ENCODE measurements at regions not wholly inside any gene's neighbourhood (a gene's known extent, or its start where the extent isn't known, plus 50 kb on each side); places are given as distances from the start of the nearest gene placed in this dataset.
"Not testable (repeated sequence)": the region's sequence is repeated elsewhere in the genome, so short reads cannot be mapped to it uniquely, and the experiment has no call there.

DNA sequence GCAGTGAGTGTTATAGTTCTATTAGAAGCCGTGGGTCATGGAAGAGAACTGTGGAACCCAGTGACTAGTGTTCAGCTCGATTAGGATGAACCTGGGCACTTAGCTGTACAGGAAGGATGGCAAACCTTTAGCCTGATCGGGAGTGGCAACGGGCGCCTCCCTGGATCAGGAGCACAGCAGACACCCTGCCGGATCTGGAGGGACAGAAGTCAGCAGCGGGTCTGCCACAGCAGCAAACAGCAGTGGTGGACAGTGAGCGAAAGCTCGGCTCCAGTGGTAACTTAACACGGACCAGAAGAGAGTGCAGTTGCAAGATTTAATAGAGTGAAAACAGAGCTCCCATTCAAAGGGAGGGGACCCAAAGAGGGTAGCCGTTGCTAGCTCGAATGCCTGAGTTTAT, 697.6 kb upstream of the SLITRK1 start:
- DNase-seq, result not testable (repeated sequence)

DNA sequence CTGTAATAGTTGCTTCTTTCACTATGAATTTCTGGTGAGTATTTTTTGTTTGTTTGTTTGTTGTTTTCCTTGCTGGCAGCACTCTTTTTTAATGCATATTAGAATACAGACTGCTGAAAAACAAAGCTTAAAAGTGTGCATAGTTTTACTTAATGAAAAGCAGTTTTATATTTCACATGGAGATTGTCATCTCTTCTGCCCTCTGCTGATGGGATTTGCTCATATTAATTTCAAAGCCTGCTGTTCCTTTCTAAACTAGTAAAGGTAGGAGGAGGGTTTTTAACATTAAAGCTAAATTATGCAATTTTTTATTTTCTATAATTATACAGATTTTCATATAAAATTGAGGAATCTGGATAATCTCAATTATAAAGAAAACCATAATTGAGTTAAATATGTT, 692.6 kb upstream of the SLITRK1 start:
- DNase-seq, result peak; percentile 7
- in situ Hi-C loops (cut with HindIII; ENCODE audit: low pct_ligation_motif_present, low pct_unique_long_range_greater_than_20kb, low sequenced_read_pairs), result no loop called here

More for the DNA sequence above, 697.6 kb upstream of the SLITRK1 start:
- in situ Hi-C loops (cut with HindIII; ENCODE audit: low pct_ligation_motif_present, low pct_unique_long_range_greater_than_20kb, low sequenced_read_pairs), result not testable (repeated sequence)

DNA sequence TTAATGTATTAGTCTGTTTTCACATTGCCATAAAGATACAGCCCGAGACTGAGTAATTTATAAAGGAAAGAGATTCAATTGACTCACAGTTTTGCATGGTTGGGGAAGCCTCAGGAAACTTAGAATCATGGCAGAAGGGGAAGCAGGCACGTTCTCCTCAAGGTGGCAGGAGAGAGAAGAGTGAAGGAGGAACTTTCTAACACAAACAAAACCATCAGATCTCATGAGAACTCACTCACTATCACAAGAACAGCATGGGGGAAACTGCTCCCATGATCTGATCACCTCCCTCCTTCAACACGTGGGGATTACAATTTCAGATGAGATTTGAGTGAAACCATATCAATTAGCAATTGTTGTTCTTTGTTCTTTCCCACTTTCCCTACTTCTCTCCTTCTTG, 689.0 kb upstream of the SLITRK1 start:
- in situ Hi-C loops (cut with HindIII; ENCODE audit: low pct_ligation_motif_present, low pct_unique_long_range_greater_than_20kb, low sequenced_read_pairs), result no loop called here
- peak; percentile 15 for DNase-seq

GRCh38 chr13:84570831-84571230, 688.6 kb upstream of the SLITRK1 start:
- in situ Hi-C loops (cut with HindIII; ENCODE audit: low pct_ligation_motif_present, low pct_unique_long_range_greater_than_20kb, low sequenced_read_pairs), result no loop called here
- no peak for DNase-seq

GRCh38 chr13:84569366-84569765, 687.1 kb upstream of the SLITRK1 start:
- no peak for DNase-seq
- in situ Hi-C loops (cut with HindIII; ENCODE audit: low pct_ligation_motif_present, low pct_unique_long_range_greater_than_20kb, low sequenced_read_pairs), result no loop called here

DNA sequence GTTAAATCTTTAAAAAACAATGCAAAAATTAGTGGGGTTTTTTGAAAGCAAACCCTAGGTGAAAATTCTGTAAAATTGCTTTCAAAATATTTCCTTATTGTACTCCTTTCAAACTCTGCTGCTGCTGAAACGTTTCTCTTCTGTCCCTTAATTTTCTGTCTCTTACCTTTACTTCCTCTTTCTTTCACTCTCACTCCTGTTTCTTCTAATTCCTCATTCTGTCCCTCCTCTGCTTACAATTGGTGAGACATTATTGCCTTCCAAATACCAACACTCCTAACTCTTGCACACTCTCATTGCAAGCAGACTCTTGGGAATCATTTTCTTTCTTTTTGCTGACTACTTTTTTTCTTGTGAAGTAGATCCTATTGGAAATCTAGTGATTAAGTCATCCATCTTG, 685.6 kb upstream of the SLITRK1 start:
- DNase-seq, result no peak

DNA sequence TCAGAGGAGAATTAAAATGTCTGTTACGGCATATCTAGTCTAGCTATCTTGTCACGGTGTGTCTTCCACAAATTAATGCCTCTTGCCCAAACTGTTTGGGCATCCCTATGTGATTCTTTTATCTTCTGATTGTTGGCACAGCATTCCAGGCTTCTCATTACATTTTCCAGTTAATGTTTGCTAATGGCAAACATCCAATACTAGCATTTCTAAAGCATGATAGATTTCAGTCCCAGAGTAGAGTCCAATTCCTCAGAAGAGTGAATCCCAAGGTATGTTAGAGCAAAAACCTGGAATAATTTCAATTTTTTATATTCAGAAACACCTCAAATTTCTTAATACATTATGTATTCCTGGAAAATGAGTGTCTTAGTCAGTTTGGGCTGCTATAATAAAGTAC, 684.5 kb upstream of the SLITRK1 start:
- in situ Hi-C loops (cut with HindIII; ENCODE audit: low pct_ligation_motif_present, low pct_unique_long_range_greater_than_20kb, low sequenced_read_pairs), result no loop called here
- DNase-seq, result no peak

More for the DNA sequence above, 685.6 kb upstream of the SLITRK1 start:
- in situ Hi-C loops (cut with HindIII; ENCODE audit: low pct_ligation_motif_present, low pct_unique_long_range_greater_than_20kb, low sequenced_read_pairs), result no loop called here

DNA sequence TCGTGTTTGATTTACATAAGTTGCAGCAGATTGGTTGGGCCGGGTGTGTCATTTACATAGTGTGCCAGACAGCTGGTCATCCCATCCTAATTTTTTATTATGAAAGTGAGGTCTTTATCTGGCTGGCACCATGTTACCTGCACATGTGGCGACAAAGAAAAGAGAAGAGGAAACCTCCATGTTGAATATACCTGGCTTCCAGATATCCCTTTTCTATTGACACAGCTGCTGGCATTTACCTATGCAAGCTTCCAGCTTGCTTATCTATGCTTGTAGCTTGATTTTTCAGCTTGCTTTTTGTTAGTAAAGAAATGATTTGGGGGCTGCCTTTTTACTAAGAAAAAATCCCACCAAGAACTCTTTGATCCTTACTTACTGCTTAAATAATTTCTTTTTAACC, 681.3 kb upstream of the SLITRK1 start:
- no peak for DNase-seq
- in situ Hi-C loops (cut with HindIII; ENCODE audit: low pct_ligation_motif_present, low pct_unique_long_range_greater_than_20kb, low sequenced_read_pairs), result no loop called here

DNA sequence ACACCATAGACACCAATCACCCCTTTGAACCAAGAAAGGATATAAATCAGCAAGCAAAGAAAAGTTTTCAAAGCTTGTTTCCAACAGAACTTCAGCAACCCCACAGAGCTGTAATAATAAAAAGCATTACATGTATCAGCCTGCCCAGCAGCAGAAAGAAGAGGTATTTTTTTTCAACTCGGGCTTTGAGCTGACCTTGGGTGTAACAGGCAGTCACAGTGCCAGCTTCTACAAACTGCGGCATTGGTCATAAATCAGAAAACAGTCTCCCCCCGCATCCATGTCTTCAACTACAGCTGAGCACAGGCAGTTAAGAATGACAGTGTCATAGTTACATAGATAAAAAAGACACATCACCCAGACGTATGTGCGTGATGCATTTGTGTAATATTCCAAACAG, 671.0 kb upstream of the SLITRK1 start:
- in situ Hi-C loops (cut with HindIII; ENCODE audit: low pct_ligation_motif_present, low pct_unique_long_range_greater_than_20kb, low sequenced_read_pairs), result no loop called here
- no peak for DNase-seq

GRCh38 chr13:84543962-84544361, 661.7 kb upstream of the SLITRK1 start:
- in situ Hi-C loops (cut with HindIII; ENCODE audit: low pct_ligation_motif_present, low pct_unique_long_range_greater_than_20kb, low sequenced_read_pairs), result no loop called here
- no peak for DNase-seq

DNA sequence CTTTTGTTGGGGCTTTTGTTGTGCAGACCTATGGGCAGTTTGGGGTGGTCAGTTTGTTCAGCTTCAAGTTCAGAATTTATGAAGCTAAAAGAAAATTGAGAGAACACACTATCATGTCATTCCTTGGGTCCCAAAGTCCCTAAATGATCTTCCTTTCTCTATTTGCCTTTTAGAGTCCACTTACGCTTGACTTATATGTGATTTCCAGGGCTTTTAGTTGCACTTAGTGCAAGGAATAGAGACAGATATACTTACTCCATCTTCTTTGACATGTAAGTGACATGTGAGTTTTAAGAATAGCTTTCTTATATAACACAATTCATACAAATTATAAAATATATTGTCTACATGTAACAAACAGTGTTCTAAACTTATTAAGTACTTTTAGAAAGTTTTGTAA, 660.1 kb upstream of the SLITRK1 start:
- no peak for DNase-seq
- in situ Hi-C loops (cut with HindIII; ENCODE audit: low pct_ligation_motif_present, low pct_unique_long_range_greater_than_20kb, low sequenced_read_pairs), result no loop called here

GRCh38 chr13:84536906-84537305, 654.6 kb upstream of the SLITRK1 start:
- in situ Hi-C loops (cut with HindIII; ENCODE audit: low pct_ligation_motif_present, low pct_unique_long_range_greater_than_20kb, low sequenced_read_pairs), result no loop called here

DNA sequence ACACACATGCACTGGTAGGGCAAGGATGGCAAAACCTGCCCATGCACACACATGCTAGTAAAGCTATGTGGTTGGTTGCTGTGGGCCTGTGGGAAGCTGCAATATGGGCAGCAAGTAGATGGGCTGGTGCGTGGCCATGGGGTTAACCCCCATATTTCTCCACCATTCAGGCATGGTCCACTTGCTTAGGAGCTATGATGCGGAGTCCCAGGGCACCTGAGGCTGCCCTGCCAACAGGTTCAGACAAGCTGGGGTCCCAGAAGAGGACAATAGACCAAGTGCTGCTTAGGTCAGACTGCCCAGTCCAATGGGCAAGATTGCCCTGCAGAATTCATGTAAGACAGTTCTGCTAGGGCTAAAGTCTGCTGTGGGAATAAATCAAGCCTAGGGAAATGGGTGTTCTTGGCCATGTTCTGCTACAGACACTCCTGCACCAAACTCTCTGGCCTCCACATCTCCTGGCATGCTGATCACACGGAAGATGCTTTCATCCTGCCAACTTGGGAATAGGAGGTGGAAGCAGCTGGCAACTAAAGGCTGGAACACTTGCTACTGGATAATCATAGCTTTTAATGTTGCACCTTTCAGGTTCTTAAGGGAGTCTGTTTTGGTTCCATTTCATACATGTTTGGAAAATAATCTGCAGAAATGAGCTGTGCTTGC, 646.3 kb upstream of the SLITRK1 start:
- no peak for DNase-seq

More at GRCh38 chr13:84536906-84537305, 654.6 kb upstream of the SLITRK1 start:
- no peak for DNase-seq

GRCh38 chr13:84525865-84526264, 643.6 kb upstream of the SLITRK1 start:
- in situ Hi-C loops (cut with HindIII; ENCODE audit: low pct_ligation_motif_present, low pct_unique_long_range_greater_than_20kb, low sequenced_read_pairs), result no loop called here
- DNase-seq, result no peak

More for the DNA sequence above, 646.3 kb upstream of the SLITRK1 start:
- in situ Hi-C loops (cut with HindIII; ENCODE audit: low pct_ligation_motif_present, low pct_unique_long_range_greater_than_20kb, low sequenced_read_pairs), result no loop called here

GRCh38 chr13:84524586-84524985, 642.3 kb upstream of the SLITRK1 start:
- in situ Hi-C loops (cut with HindIII; ENCODE audit: low pct_ligation_motif_present, low pct_unique_long_range_greater_than_20kb, low sequenced_read_pairs), result no loop called here
- DNase-seq, result no peak

GRCh38 chr13:84500016-84500415, 617.7 kb upstream of the SLITRK1 start:
- in situ Hi-C loops (cut with HindIII; ENCODE audit: low pct_ligation_motif_present, low pct_unique_long_range_greater_than_20kb, low sequenced_read_pairs), result no loop called here
- DNase-seq, result no peak

DNA sequence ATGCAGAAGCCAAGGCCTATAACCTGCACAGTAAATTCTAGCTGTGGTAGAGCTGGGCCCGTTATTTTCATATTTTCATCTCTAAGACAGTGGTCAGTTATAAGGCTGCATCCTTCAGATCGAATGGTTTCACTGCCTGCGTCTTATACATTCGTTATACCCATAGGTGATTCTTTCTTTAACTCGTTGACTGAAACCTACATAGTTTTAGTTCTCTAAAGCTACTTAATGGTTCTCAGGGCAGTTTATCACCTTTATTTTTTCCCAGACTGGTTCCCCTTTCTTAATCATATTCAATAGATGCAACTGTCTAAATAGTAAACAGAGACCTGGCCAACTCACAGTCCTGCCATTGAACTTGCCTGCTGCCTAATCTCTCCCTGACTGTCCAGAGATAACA, 615.3 kb upstream of the SLITRK1 start:
- no peak for DNase-seq
- in situ Hi-C loops (cut with HindIII; ENCODE audit: low pct_ligation_motif_present, low pct_unique_long_range_greater_than_20kb, low sequenced_read_pairs), result no loop called here

- in situ Hi-C loops (cut with HindIII; ENCODE audit: low pct_ligation_motif_present, low pct_unique_long_range_greater_than_20kb, low sequenced_read_pairs), result no loop called here
Measured at GRCh38 chr13:84491952-84492351, 609.7 kb upstream of the SLITRK1 start.

DNA sequence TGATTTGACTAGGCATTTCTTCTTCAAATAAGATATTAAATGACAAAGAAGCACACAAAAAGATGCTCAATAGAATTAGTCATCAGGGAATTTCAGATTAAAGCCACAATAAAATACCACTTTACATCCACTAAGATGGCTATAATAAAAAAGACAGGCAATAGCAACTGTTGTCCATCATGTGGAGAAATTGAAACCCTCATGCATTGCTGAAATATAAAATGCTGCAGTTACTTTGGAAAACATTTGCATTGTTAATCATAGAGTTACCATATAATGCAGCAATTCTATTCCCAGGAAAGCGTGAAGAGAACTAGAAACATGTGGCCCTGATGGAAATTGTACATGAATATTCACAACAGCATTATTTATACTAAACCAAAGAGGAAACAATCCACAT, 605.5 kb upstream of the SLITRK1 start:
- DNase-seq, result no peak
- in situ Hi-C loops (cut with HindIII; ENCODE audit: low pct_ligation_motif_present, low pct_unique_long_range_greater_than_20kb, low sequenced_read_pairs), result no loop called here

More at GRCh38 chr13:84491952-84492351, 609.7 kb upstream of the SLITRK1 start:
- DNase-seq, result no peak

DNA sequence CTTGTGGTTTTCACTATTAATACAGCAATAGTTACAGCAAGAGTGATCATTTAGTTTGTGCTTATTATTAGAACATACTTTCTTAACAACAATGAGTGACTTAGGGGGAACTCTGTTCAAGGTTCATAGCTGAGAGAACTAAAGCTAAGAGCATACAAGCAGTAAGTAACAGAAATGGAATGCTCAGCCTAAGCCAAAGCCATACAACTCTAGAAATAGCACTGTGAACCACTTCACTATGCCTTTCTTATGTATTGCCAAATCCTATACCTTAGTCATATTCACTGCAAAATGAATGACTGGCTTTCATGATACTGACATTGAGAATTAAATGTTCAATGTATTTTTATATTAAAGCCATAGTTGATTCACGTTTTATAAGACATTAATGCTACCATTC, 599.7 kb upstream of the SLITRK1 start:
- in situ Hi-C loops (cut with HindIII; ENCODE audit: low pct_ligation_motif_present, low pct_unique_long_range_greater_than_20kb, low sequenced_read_pairs), result no loop called here
- no peak for DNase-seq

- no peak for DNase-seq
- in situ Hi-C loops (cut with HindIII; ENCODE audit: low pct_ligation_motif_present, low pct_unique_long_range_greater_than_20kb, low sequenced_read_pairs), result no loop called here
Measured at GRCh38 chr13:84479656-84480055, 597.4 kb upstream of the SLITRK1 start.
